ENCODE measurements at regions not wholly inside any gene's neighbourhood (a gene's known extent, or its start where the extent isn't known, plus 50 kb on each side); places are given as distances from the start of the nearest gene placed in this dataset.

GRCh38 chr5:90182726-90183125, 226.8 kb downstream of the CETN3 start:
- TF ChIP-seq, protein P1, sequence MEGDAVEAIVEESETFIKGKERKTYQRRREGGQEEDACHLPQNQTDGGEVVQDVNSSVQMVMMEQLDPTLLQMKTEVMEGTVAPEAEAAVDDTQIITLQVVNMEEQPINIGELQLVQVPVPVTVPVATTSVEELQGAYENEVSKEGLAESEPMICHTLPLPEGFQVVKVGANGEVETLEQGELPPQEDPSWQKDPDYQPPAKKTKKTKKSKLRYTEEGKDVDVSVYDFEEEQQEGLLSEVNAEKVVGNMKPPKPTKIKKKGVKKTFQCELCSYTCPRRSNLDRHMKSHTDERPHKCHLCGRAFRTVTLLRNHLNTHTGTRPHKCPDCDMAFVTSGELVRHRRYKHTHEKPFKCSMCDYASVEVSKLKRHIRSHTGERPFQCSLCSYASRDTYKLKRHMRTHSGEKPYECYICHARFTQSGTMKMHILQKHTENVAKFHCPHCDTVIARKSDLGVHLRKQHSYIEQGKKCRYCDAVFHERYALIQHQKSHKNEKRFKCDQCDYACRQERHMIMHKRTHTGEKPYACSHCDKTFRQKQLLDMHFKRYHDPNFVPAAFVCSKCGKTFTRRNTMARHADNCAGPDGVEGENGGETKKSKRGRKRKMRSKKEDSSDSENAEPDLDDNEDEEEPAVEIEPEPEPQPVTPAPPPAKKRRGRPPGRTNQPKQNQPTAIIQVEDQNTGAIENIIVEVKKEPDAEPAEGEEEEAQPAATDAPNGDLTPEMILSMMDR (IDR thresholded peaks at IDR 0.05; ENCODE audit: low read length, missing control alignments) = no peak
- DNase-seq (ENCODE audit: low read depth) = no peak
- no peak overlapping the region for H3K4me3 ChIP-seq (replicated peaks; ENCODE audit: low read depth, low read length)

DNA sequence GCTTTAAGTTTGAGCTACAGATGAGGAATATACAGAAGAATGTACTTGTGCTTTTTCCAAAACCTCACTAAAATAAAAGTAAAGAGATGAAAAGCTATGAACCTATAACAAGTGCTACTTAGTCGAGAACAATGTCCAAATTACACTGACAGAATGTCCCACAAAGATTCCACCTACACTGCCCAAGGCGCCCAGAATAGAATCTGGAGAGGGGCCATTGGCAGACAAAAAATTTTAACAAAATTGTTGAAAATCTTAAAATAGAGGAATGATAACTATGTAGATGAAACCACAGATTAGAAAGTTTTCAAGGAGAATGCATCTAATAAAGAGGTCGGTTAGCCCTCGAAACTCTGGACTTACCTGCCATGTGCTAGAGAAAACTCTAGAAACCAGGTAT, 235.3 kb downstream of the CETN3 start:
- TF ChIP-seq, protein P1 (IDR thresholded peaks at IDR 0.05; ENCODE audit: low read length, missing control alignments) = no peak
- no peak for DNase-seq (ENCODE audit: low read depth)

GRCh38 chr5:90173299-90174030, 236.1 kb downstream of the CETN3 start:
- DNase-seq (ENCODE audit: low read depth) = no peak
- TF ChIP-seq, protein P1 (IDR thresholded peaks at IDR 0.05; ENCODE audit: low read length, missing control alignments) = no peak
- no peak overlapping the region for H3K4me3 ChIP-seq (replicated peaks; ENCODE audit: low read depth, low read length)

More for the DNA sequence above, 235.3 kb downstream of the CETN3 start:
- H3K4me3 ChIP-seq (replicated peaks; ENCODE audit: low read depth, low read length) = no peak overlapping the region

DNA sequence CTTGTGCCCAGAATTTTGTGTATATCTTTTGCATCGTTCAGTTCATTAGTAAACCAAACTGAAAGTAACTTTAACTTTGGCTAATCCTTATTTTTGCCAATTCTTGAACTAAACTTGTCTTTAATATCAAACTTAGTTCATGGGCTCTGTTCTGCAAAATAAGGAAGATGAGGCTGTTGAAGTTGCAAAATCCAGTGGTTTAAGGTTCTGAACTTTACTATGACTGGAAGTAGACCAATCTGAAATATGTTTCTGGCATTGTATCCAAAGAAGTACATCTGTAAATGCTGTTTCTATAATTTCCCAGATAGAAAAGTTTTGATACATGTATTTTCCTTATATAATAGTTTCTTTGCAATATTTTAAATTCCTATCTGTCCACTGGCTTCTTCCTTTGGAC, 238.1 kb downstream of the CETN3 start:
- H3K4me3 ChIP-seq (replicated peaks; ENCODE audit: low read depth, low read length) = no peak overlapping the region
- no peak for DNase-seq (ENCODE audit: low read depth)
- TF ChIP-seq, protein P1 (IDR thresholded peaks at IDR 0.05; ENCODE audit: low read length, missing control alignments) = no peak

- DNase-seq (ENCODE audit: low read depth) = no peak
- no peak overlapping the region for H3K4me3 ChIP-seq (replicated peaks; ENCODE audit: low read depth, low read length)
- TF ChIP-seq, protein P1 (IDR thresholded peaks at IDR 0.05; ENCODE audit: low read length, missing control alignments) = no peak
Observed at GRCh38 chr5:90170261-90170660, 239.3 kb downstream of the CETN3 start.

DNA sequence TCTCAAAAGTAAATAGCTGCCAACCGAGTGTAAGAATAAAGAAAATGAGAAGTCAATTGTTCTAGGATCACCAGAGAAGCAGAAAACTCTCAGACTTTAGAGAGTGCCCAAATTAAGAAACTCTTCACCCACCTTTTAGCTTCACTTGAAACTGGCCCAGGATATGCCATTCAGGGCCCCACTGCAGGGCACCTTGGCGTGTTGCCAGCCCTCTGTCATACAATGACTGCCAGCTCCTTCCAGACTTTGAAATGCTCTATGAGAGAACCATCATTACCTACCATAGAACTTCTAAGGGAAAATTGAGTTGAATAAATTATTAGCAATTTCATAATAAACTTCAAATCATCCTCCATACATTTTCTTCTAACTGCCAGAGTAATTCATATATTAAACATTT, 240.5 kb downstream of the CETN3 start:
- no peak for DNase-seq (ENCODE audit: low read depth)
- TF ChIP-seq, protein P1 (IDR thresholded peaks at IDR 0.05; ENCODE audit: low read length, missing control alignments) = no peak
- H3K4me3 ChIP-seq (replicated peaks; ENCODE audit: low read depth, low read length) = no peak overlapping the region

GRCh38 chr5:90168399-90168798, 241.2 kb downstream of the CETN3 start:
- TF ChIP-seq, protein P1 (IDR thresholded peaks at IDR 0.05; ENCODE audit: low read length, missing control alignments) = no peak
- H3K4me3 ChIP-seq (replicated peaks; ENCODE audit: low read depth, low read length) = no peak overlapping the region
- no peak for DNase-seq (ENCODE audit: low read depth)

Data from fibroblast of pulmonary artery (primary cell).